H7 (cell line): ENCODE measurements at regions not wholly inside any gene's neighbourhood (a gene's known extent, or its start where the extent isn't known, plus 50 kb on each side); places are given as distances from the start of the nearest gene placed in this dataset.
A peak's percentile ranks its signal among the peaks of the same experiment; 100 is the strongest.

Source experiments
- DNase-seq: peaks from one replicate; pipeline ENCODE4 v3.0.0; 2012
- H3K27me3 ChIP-seq: 2 replicates; pipeline ENCODE4 v1.6.0; 2011; ENCODE audit warnings: mild to moderate bottlenecking, low read length; ENCODE audit not compliant: control insufficient read depth, insufficient read depth
- H3K36me3 ChIP-seq: replicated peaks from 2 replicates; pipeline ENCODE4 v1.5.1; 2011; ENCODE audit warnings: low read length; ENCODE audit not compliant: control insufficient read depth, insufficient read depth
- H3K4me3 ChIP-seq: 2 replicates; pipeline ENCODE4 v1.5.1; 2011; ENCODE audit warnings: low read depth, mild to moderate bottlenecking, control low read depth, low read length, moderate library complexity; ENCODE audit not compliant: insufficient read depth

GRCh38 chr10:128545216-128545615 lies 419.0 kb upstream of the MKI67 start:
- H3K27me3 ChIP-seq, result no peaks in the 10 kb centered on the region; the same call in 1 of the 2 replicates
- H3K4me3 ChIP-seq, result no peak overlapping the region
- H3K36me3 ChIP-seq, result no peaks in the 10 kb centered on the region
- no peak for DNase-seq

DNA sequence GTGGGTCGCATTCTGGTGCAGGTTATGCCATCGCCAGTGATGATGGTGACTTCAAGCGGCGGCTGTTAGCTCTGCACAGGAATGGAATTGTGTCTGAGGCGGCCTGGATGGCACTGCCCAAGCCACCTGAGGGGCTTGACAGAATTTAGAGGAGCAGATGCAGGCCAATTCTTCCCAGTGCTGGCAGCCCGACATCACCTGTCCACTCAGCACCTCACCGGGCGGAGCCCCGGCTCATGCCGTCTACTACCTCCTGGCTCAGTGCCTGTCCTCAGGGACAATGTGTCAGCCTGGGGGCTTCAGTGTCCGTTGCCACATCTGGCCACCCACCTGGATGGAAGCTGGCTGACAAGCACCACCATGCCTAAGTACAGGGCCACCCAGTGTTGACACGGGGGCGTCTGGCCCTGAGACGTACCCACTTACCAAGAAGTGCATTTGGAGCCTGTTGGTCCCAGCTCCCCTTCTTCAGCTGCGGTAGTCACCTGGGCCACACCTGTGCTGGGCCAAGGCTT lies 420.5 kb upstream of the MKI67 start:
- H3K36me3 ChIP-seq, result no peaks in the 10 kb centered on the region
- no peak for DNase-seq
- no peaks in the 10 kb centered on the region; the same call in 1 of the 2 replicates for H3K27me3 ChIP-seq
- no peak overlapping the region for H3K4me3 ChIP-seq

DNA sequence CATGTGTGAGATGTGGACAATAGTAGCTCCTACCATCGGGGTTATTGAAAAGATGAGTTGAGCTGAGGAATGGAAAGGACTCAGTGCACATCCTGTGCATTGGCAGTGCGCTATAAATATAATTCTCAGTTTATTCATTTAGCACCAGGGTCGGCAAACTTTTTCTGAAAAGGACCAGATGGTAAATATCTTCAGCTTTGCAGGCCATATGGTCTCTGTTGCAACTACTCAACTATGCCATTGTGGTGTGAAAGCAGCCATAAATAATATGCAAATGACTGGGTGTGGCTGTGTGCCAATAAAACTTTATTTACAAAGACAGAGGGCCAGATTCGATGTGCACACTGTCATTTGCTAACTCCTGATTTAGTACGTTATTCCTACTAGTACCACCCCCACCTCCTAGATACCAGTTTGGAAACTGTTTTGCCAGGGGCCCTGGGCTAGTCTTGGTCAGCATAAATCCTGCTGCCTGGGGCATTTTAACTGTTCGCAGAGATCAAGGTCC lies 422.9 kb upstream of the MKI67 start:
- no peak for DNase-seq
- no peaks in the 10 kb centered on the region for H3K27me3 ChIP-seq
- no peak overlapping the region for H3K4me3 ChIP-seq
- no peaks in the 10 kb centered on the region for H3K36me3 ChIP-seq

GRCh38 chr10:128550045-128550444 lies 423.8 kb upstream of the MKI67 start:
- H3K4me3 ChIP-seq, result no peak overlapping the region
- peak; percentile 52 for DNase-seq
- H3K36me3 ChIP-seq, result no peaks in the 10 kb centered on the region
- no peaks in the 10 kb centered on the region for H3K27me3 ChIP-seq

DNA sequence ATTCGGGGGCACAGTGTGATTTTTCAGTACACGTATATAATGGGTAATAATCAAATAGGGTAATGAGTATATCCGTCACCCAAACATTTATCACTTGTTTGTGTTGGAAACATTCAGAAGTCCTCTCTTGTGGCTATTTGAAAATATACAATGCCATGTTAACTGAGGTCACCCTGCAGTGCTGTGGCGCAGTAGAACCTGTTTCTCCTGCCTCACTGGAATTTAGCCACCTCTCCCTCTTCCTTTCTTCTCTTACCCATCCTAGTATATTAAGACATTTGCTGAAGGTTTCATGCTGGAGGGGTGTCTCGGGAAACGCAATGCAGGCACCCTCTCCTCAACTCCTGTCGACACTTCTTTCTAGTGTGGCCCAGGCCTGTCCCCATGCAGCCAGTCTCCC lies 425.3 kb upstream of the MKI67 start:
- Histone ChIP-seq H3K27me3 (no peaks in the 10 kb centered on the region), H3K4me3 (no peak overlapping the region), H3K36me3 (no peaks in the 10 kb centered on the region)
- DNase-seq, result no peak

DNA sequence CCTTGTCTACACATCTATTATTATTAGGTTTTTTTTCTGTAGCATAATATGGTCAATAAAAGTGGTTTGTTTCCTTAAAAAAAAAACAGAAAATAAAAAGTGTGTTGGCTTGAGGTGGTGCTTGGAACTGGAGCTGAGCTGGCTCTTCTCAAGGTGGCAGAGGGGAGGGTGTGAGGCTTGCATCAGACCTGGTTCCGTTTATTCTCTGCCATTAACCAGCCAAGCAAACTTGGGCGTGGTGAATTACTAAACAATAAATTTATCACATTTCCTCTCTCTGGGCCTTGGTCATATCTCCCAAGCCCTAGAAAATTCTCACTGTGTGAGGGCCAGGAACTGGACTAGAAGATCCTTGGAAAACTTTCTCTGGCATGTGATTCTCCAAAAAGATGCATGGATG lies 427.5 kb upstream of the MKI67 start:
- DNase-seq, result no peak
- Histone ChIP-seq H3K4me3 (no peak overlapping the region), H3K27me3 (no peaks in the 10 kb centered on the region), H3K36me3 (no peaks in the 10 kb centered on the region)

DNA sequence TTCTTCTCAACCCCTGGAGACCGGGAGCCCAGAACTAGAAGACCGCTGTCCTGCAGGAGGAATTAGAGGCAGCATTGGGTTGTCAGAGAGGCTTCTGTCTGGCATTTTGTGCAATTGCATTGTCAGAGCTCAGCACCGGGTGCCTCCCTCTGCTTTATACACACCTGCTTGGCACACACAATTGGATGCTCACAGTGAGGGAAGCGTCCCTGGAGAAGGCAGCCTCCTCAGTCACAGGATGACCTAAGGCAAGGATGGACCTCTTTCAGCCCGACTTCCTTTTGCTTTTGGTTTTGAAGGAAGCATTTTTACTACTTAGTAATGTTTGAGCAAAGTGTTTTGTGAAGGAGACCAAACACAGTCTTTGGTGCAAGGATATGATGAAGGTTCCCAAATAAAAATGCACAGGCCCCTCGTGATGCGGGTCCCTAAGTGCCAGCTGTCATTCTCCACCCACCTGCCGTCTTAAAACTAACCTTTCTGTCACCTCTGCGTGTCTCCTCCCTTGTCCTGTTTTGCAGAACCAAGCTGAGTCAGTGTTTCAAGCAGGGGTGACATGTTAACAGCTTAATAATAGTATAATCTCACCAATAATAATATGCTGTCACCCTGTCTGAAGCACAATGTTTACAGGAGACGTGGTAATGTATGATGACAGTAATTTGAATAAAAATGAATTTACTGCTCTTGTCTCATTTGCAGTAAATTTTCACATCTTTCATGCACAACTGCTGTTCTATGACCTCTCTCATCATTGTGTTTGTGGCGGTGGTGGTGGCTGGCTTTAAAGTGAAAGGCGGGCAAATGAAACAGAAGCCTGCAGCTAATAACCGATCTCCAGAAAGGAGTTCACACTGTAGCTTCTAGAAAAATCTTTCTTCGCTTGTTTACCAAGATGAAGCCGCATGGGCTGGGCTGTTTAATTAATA lies 430.2 kb upstream of the MKI67 start:
- Histone ChIP-seq H3K27me3 (no peaks in the 10 kb centered on the region), H3K36me3 (no peaks in the 10 kb centered on the region), H3K4me3 (no peak overlapping the region)
- no peak for DNase-seq

DNA sequence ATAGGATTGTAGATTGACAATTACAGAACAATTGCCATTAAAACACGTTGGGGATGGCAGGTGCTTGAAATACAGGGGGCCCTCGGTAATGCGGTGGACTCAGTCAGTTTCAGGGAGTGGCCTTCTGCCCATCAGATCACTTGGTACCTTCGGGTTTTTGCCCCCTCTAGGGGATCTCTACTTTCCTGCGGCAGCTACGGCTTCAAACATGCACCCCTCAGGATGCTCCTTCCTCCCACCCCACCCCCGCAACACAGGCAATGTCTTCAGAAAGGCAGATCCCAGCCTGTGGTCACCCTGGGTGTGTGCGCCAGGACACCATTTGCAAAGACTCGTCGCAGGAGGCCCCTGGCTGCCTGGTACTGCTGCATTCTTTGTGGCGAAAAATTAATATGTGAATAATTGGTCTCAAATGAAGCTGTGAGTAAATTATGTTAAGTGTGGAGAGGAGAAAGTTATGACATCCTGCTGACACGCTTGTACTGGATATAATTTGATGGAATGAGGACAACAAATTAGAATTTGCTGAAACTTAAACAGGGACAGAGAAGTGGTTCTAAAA lies 431.0 kb upstream of the MKI67 start:
- no peak overlapping the region for H3K4me3 ChIP-seq
- H3K27me3 ChIP-seq, result no peaks in the 10 kb centered on the region
- DNase-seq, result no peak
- H3K36me3 ChIP-seq, result no peaks in the 10 kb centered on the region

- Histone ChIP-seq H3K36me3 (no peaks in the 10 kb centered on the region), H3K27me3 (no peaks in the 10 kb centered on the region), H3K4me3 (no peak overlapping the region)
- DNase-seq, result no peak
These were observed 434.2 kb upstream of the MKI67 start for GRCh38 chr10:128560406-128560805.

DNA sequence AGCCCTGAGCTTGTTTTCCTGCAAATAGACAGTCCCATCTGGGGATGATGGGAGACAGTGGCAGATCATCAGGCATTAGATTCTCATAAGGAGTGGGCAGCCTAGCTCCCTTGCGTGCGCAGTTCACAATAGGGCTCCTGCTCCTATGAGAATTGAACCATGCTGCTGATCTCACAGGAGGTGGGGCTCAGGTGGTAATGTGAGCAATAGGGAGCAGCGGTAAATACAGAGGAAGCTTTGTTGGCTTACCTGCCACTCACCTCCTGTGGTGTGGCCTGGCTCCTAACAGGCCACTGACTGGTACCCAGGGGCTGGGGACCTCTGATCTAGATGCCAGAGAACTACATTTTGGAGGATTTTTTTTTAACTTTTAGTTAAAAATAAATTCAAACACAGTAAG lies 434.8 kb upstream of the MKI67 start:
- no peaks in the 10 kb centered on the region for H3K27me3 ChIP-seq
- no peak for DNase-seq
- no peaks in the 10 kb centered on the region for H3K36me3 ChIP-seq
- H3K4me3 ChIP-seq, result no peak overlapping the region

DNA sequence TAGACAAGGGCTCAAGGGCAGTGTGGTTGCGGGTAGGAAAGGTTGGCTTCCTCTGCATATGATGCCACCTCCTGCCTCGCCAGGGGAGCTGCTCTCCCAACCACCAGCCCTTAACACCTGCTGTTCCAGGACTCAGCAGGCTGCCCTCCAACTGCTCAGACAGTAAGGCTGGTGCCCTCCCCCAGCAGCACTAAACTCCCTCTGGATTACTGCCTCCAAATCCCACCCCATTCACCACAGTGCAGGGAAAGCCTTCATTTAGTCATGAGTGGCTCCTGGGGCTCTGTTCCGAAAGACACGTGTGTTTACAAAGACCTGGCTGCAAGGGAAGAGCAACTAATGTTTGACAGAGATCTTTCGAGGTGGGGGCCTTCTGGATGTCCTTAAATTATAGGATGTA lies 437.2 kb upstream of the MKI67 start:
- DNase-seq, result no peak
- no peaks in the 10 kb centered on the region for H3K27me3 ChIP-seq
- H3K4me3 ChIP-seq, result no peak overlapping the region
- no peaks in the 10 kb centered on the region for H3K36me3 ChIP-seq

GRCh38 chr10:128563904-128564303 lies 437.7 kb upstream of the MKI67 start:
- H3K36me3 ChIP-seq, result no peaks in the 10 kb centered on the region
- no peaks in the 10 kb centered on the region for H3K27me3 ChIP-seq
- no peak overlapping the region for H3K4me3 ChIP-seq
- DNase-seq, result no peak

- H3K36me3 ChIP-seq, result no peaks in the 10 kb centered on the region
- H3K27me3 ChIP-seq, result no peaks in the 10 kb centered on the region
- no peak for DNase-seq
- no peak overlapping the region for H3K4me3 ChIP-seq
These were observed 440.2 kb upstream of the MKI67 start for GRCh38 chr10:128566361-128566968.

DNA sequence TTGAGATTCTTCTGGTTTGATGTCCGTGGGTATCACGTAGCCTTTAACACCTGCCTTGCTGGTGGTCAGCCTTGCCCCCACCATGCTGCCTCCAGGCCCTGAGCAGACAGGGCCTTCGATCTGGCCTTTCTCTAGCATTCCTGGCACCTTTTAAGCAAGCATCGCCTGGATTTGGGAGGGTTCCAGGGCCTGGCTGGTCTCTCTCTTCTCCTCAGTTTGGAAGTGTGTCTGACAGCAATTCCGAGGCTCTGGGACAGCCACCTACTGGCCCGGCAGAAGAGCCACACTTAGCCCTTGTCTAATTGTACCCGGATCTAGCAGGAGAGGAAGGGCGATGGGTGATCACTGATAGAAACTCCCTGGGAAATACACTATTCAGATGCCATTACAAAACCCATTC lies 441.3 kb upstream of the MKI67 start:
- Histone ChIP-seq H3K4me3 (no peak overlapping the region), H3K36me3 (no peaks in the 10 kb centered on the region), H3K27me3 (no peaks in the 10 kb centered on the region)
- DNase-seq, result peak; percentile 77

GRCh38 chr10:128568041-128568440 lies 441.8 kb upstream of the MKI67 start:
- no peak overlapping the region for H3K4me3 ChIP-seq
- no peak for DNase-seq
- H3K27me3 ChIP-seq, result no peaks in the 10 kb centered on the region
- no peaks in the 10 kb centered on the region for H3K36me3 ChIP-seq
